ENCODE measurements at regions not wholly inside any gene's neighbourhood (a gene's known extent, or its start where the extent isn't known, plus 50 kb on each side); places are given as distances from the start of the nearest gene placed in this dataset.
"Not testable (repeated sequence)": the region's sequence is repeated elsewhere in the genome, so short reads cannot be mapped to it uniquely, and the experiment has no call there.

DNA sequence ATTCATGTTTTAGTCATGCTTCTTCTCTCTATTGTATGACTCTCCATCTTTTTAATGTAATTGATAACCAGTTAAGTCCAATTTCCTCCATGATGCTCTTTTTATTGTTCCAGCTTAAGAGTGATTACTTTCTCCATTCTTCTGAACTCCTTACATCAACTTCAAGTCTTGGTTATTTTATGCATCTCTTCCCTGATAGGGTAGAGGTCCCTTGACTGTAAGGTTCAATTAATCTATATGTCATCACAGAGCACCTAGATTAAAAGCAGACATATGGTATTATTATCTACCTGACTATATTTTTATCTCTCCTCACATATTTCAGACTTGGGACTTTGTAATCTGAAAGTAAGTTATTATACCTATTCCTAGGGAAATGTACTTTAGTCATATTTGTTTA is 853.1 kb downstream of the REEP3 start:
- in situ Hi-C loops (cut with HindIII; ENCODE audit: low pct_unique_long_range_greater_than_20kb, low sequenced_read_pairs), result no loop called here
- no peak for TF ChIP-seq JUND (IDR thresholded peaks at IDR 0.05; ENCODE audit: low read depth)
- no peak for DNase-seq (ENCODE audit: low read depth in 1 of 2, low spot score in 1 of 2)

DNA sequence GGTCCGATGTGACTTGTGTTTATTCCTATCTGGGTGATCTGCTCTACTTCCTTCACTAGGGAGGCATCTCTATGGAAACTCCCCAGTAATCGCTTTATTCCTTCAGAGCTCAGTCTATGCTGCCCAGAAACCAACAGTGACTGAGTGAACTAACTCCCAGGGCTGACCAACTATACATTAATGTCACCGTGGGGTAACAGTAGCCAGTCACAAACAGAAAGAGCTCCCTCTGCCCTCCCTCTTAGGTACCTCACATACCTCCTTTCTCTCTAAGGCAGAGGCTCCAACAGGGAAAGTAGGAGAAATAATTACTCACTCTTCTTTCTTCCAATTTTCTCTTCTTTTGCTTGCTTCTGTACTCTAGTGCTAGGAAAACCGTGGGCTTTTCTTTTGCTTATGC is 855.0 kb downstream of the REEP3 start:
- peak in 1 of 2 experiments; percentile 60 for DNase-seq (ENCODE audit: low read depth in 1 of 2, low spot score in 1 of 2)
- no peak for TF ChIP-seq JUND (IDR thresholded peaks at IDR 0.05; ENCODE audit: low read depth)
- in situ Hi-C loops (cut with HindIII; ENCODE audit: low pct_unique_long_range_greater_than_20kb, low sequenced_read_pairs), result no loop called here

DNA sequence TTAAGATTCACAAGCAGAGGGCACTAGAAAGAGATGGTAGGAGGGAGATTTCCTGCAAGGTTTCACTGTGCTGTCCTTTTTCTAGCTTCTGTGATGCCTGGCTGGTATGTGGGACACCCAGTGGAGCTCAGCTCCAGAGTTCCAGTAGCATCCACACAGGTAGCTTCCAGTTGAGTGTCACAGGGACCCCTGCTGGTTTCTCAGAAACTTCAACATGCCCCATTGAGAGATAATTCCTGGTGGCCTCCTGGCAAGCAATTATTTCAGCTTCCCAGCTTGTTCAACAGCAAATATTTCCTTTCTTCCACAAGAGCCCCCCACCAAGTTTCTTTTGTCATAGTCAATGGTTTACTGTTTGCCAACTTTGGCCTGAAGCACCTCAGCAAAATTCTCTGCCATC is 858.7 kb downstream of the REEP3 start:
- DNase-seq (ENCODE audit: low read depth in 1 of 2, low spot score in 1 of 2), result peak in 1 of 2 experiments; percentile 78
- no peak for TF ChIP-seq JUND (IDR thresholded peaks at IDR 0.05; ENCODE audit: low read depth)
- in situ Hi-C loops (cut with HindIII; ENCODE audit: low pct_unique_long_range_greater_than_20kb, low sequenced_read_pairs), result no loop called here

DNA sequence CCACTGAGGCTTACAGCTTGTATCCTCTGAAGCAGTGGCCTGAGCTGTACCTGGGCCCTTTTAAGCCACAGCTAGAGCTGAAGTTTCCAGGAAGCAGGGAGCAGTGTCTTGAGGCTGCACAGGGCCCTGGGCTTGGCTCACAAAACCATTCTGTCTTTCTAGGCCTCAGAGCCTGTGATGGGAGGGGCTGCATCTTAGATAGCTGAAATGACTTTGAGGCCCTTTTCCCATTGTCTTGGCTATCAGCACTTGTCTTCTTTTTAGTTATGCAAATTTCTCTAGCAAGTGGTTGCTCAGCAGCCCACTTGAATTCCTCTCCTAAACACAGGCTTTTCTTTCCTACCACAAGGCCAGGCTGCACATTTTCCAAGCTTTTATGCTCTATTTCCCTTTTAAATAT is 864.2 kb downstream of the REEP3 start:
- TF ChIP-seq JUND (IDR thresholded peaks at IDR 0.05; ENCODE audit: low read depth), result no peak
- no peak for DNase-seq (ENCODE audit: low read depth in 1 of 2, low spot score in 1 of 2)
- in situ Hi-C loops (cut with HindIII; ENCODE audit: low pct_unique_long_range_greater_than_20kb, low sequenced_read_pairs), result no loop called here

DNA sequence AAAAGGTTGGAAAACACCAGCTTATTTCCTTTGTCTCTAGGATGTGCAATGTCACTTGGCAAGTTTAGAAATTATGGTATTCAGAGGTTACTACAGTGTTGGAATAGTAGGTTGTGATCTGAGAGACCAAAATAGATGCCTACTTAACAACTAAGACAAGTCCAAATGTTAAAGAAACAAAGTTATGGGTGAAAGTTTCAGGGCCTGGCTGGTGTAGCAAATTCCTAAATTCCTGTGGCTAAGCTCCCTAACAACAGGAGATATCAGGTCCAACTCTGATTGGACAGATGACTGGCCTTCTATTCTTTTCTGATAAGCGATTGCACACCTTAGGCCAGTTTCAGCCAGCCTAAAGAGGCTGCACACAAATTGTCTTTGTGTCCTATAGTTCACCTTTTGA is 873.5 kb downstream of the REEP3 start:
- no peak for TF ChIP-seq JUND (IDR thresholded peaks at IDR 0.05; ENCODE audit: low read depth)
- no peak for DNase-seq (ENCODE audit: low read depth in 1 of 2, low spot score in 1 of 2)
- in situ Hi-C loops (cut with HindIII; ENCODE audit: low pct_unique_long_range_greater_than_20kb, low sequenced_read_pairs), result no loop called here

DNA sequence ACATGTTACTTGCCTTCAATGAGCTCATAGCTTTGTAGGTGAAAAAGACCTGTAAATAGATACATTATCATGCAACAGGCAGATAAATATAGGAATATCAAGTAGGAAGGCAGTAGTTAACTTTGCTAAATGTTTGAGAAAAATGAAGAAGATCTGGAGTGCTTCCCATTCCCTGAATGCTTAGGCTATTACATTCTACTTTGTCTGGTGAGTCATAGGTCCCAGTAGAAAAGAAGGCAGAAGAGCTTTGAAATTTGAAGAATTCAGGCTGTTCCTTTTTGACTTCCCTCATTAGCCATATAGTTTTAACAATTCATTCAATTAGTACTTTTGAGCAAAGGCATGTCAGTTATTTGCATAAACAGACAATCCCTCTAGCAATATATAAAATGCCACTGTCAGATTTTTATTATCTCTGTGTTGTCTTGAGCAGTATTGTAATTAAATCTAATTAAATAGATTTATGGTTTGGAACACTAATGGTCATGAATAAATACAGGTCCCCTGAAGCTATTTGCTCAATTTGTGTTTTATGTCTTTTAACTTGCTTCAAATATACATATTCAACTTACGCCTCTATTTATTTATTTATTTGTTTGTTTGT is 875.0 kb downstream of the REEP3 start:
- TF ChIP-seq JUND (IDR thresholded peaks at IDR 0.05; ENCODE audit: low read depth), result no peak
- in situ Hi-C loops (cut with HindIII; ENCODE audit: low pct_unique_long_range_greater_than_20kb, low sequenced_read_pairs), result no loop called here
- DNase-seq (ENCODE audit: low read depth in 1 of 2, low spot score in 1 of 2), result no peak

DNA sequence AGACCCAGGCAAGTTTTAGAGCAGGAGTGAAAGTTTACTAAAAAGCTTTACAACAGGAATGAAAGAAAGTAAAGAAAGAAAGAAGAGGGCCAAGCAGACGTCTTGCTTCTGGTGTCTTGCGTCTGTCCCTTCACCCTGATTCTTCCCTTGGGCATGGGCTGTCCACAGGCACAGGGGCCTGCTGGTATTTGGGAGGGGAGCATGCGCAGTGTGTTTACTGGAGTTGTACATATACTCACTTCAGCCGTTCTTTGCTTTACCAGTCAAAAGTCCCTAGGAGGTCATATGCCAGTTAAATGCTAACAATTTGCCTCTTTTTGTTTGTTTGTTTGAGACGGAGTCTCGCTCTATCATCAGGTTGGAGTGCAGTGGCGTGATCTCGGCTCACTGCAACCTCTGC is 875.9 kb downstream of the REEP3 start:
- DNase-seq (ENCODE audit: low read depth in 1 of 2, low spot score in 1 of 2), result no peak
- TF ChIP-seq JUND (IDR thresholded peaks at IDR 0.05; ENCODE audit: low read depth), result no peak
- in situ Hi-C loops (cut with HindIII; ENCODE audit: low pct_unique_long_range_greater_than_20kb, low sequenced_read_pairs), result no loop called here

DNA sequence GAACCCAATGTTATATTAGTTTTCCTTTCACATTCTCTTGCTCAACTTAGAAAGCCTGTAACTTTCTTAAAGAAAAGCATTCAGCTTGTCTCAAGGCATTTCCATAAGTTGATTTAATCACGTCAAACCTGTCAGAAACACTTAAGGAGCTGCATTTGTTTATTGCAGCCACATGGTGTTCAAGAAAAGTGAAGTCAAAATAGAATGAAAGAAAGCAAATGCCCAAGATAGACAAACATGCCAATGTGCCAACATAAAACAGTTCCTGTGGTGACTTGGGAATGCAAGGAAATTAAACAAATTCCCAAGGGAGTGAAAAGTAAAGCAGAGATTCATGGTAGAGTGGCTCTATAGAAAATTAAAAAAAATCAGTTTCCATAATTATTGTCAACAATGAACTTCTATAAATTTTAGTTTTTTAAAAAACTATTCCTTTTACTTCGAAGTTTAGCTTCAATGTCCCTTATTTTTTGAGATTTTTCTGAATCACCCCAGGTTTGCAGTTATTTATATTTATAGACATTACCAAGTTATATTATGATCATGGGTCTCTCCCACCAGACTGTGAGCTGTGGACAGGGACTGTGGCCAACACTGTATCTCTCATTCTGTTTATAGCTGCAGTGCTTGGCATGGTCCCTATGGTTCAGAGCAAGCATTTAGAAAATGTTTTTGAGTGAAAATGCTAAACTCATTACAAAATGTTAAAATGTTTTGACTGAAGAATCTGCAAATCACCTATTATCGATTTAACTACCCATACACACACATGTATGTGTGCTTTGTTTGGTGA is 887.4 kb downstream of the REEP3 start:
- TF ChIP-seq JUND (IDR thresholded peaks at IDR 0.05; ENCODE audit: low read depth), result no peak
- in situ Hi-C loops (cut with HindIII; ENCODE audit: low pct_unique_long_range_greater_than_20kb, low sequenced_read_pairs), result no loop called here
- DNase-seq (ENCODE audit: low read depth in 1 of 2, low spot score in 1 of 2), result peak in 1 of 2 experiments; percentile 19

DNA sequence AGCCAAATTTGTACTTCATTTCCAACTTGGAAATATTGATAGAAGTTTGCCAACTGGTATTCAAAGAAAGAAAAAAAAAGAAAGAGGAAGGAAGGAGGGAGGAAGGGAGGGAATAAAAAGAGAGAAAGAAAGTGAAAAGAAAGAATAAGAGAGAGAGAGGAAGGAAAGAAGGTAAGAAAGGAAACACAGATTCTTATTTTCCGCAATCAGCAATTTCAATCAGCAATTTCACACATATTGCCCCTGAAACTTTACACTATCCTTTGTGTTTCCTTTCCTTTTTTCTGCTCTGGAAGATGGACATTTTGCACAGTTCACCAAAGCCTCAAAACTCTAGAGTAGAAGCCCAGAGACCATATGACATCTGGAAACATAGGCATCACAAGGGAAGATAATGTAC is 888.1 kb downstream of the REEP3 start:
- DNase-seq (ENCODE audit: low read depth in 1 of 2, low spot score in 1 of 2), result no peak
- in situ Hi-C loops (cut with HindIII; ENCODE audit: low pct_unique_long_range_greater_than_20kb, low sequenced_read_pairs), result no loop called here
- no peak for TF ChIP-seq JUND (IDR thresholded peaks at IDR 0.05; ENCODE audit: low read depth)

DNA sequence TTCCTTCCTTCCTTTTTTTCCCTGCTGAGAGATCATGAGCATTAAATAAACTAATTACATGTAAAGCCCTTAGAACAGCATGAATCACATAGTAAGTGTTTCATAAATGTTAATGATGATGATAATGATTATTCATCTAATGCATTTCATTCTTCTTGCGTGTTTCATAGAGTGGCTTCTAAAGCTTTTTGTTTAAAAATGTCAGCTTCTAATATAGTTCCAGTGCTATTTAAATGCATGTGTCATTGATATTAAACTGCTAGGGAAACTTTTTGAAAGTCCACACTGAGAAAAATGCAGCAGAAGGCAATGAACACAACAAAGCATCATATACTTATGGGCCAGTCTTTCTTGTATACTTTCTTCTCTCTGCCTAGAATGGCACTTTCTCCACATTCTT is 894.8 kb downstream of the REEP3 start:
- DNase-seq (ENCODE audit: low read depth in 1 of 2, low spot score in 1 of 2), result no peak
- in situ Hi-C loops (cut with HindIII; ENCODE audit: low pct_unique_long_range_greater_than_20kb, low sequenced_read_pairs), result no loop called here
- no peak for TF ChIP-seq JUND (IDR thresholded peaks at IDR 0.05; ENCODE audit: low read depth)

DNA sequence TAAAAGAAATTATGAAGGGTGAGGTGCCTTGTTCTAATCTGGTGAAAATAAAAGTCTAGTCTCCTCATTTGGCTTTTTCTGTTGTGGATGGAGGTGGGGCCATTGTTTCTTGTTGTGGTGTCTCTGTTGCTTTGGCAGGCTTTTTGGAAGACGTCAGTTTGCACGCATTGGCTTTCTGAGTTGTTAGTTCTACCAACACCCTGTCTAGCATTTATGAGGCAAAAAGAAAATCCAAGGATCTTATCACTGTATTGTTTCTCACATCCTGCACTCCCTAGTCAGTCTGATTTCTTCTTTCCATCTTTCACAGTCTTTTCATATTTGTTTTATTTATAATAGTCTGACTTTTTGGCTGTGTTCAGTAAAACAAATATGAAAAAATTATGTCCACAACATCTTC is 898.3 kb downstream of the REEP3 start:
- no peak for DNase-seq (ENCODE audit: low read depth in 1 of 2, low spot score in 1 of 2)
- no peak for TF ChIP-seq JUND (IDR thresholded peaks at IDR 0.05; ENCODE audit: low read depth)
- in situ Hi-C loops (cut with HindIII; ENCODE audit: low pct_unique_long_range_greater_than_20kb, low sequenced_read_pairs), result no loop called here

DNA sequence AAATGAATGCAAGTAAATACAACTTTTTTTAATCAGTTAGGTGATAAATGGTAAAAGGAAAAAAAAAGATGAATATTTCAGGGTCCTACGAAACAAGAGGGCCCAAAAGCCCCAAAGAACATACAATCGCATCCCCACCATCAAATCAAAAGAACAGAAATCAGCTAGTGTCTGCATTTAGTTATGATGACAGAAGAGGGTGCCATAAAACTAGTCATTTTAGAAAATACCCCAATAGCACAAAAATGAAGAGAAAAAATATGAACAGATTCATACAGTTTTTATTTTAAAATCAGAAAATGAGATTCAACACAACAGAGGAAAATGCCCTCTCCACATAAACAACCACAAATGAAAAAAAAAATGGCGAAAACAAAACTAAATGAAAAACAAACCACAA is 905.5 kb downstream of the REEP3 start:
- no peak for DNase-seq (ENCODE audit: low read depth in 1 of 2, low spot score in 1 of 2)
- no peak for TF ChIP-seq JUND (IDR thresholded peaks at IDR 0.05; ENCODE audit: low read depth)
- in situ Hi-C loops (cut with HindIII; ENCODE audit: low pct_unique_long_range_greater_than_20kb, low sequenced_read_pairs), result no loop called here

DNA sequence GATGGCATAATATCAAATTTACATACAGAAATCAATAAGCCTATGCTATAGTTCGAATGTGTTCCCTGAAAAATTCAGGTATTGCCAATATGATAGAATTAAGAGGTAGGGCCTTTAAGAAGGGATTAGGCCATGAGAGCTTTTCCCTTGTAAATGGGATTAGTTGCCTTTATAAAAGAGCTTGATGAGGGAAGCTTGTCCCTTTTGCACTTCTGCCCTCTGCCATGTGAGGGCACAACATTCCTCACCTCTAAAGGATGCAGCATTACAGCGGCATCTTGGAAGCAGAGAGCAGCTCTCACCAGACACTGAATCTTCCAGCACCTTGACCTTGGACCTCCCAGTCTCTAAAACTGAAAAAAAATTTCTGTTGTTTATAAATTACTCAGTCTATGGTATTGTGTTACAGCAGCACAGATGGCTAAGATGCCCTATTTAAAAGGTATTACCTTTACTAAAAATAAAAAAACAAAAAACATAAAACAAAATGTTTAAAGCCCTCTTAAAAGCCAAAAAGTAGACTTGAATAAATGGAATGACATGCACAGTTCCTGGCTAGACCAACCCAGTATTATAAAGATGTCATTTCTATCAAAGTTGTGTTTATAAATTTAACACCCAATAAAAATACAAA is 909.6 kb downstream of the REEP3 start:
- in situ Hi-C loops (cut with HindIII; ENCODE audit: low pct_unique_long_range_greater_than_20kb, low sequenced_read_pairs), result no loop called here
- TF ChIP-seq JUND (IDR thresholded peaks at IDR 0.05; ENCODE audit: low read depth), result no peak
- peak in 1 of 2 experiments; percentile 78 for DNase-seq (ENCODE audit: low read depth in 1 of 2, low spot score in 1 of 2)

DNA sequence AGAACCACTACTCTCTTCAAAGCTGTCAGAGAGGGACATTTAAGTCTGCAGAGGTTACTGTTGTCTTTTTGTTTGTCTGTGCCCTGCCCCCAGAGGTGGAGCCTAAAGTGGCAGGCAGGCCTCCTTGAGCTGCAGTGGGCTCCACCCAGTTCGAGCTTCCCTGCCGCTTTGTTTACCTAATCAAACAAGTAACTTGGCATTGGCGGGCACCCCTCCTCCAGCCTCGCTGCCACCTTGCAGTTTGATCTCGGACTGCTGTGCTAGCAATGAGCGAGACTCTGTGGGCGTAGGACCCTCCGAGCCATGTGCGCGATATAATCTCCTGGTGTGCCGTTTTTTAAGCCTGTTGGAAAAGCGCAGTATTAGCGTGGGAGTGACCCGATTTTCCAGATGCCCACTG is 920.7 kb downstream of the REEP3 start:
- peak in 1 of 2 experiments; percentile 52 for DNase-seq (ENCODE audit: low read depth in 1 of 2, low spot score in 1 of 2)
- in situ Hi-C loops (cut with HindIII; ENCODE audit: low pct_unique_long_range_greater_than_20kb, low sequenced_read_pairs), result not testable (repeated sequence)
